ENCODE measurements at regions not wholly inside any gene's neighbourhood (a gene's known extent, or its start where the extent isn't known, plus 50 kb on each side); places are given as distances from the start of the nearest gene placed in this dataset.

DNA sequence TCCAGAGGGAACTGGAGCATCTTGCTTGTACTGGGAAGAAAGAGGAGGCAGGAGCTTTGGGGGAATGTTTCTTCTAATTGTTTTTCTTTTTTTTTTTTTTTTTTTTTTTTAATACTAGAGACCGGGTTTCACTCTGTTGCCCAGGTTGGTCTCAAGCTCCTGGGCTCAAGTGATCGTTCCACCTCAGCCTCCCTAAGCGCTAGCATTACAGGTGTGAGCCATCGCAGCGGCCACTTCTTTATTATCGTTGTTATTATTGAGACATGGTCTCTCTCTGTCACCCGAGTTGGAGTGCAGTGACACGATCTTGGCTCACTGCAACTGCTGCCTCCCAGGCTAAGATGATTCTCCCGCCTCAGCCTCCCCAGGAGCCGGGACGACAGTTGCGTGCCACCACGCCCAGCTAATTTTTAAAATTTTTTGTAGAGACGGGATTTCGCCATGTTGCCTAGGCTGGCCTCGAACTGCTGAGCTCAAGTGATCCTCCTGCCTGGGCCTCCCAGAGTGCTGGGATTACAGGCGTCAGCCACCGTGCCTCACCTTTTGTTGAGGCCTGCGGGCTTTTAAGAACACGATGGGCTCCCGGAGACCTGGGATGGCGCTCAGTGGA is 137.3 kb upstream of the GSE1 start:
- TF ChIP-seq EZH2 (IDR thresholded peaks at IDR 0.05; ENCODE audit: borderline replicate concordance) = no peak
- TF ChIP-seq, protein P1, sequence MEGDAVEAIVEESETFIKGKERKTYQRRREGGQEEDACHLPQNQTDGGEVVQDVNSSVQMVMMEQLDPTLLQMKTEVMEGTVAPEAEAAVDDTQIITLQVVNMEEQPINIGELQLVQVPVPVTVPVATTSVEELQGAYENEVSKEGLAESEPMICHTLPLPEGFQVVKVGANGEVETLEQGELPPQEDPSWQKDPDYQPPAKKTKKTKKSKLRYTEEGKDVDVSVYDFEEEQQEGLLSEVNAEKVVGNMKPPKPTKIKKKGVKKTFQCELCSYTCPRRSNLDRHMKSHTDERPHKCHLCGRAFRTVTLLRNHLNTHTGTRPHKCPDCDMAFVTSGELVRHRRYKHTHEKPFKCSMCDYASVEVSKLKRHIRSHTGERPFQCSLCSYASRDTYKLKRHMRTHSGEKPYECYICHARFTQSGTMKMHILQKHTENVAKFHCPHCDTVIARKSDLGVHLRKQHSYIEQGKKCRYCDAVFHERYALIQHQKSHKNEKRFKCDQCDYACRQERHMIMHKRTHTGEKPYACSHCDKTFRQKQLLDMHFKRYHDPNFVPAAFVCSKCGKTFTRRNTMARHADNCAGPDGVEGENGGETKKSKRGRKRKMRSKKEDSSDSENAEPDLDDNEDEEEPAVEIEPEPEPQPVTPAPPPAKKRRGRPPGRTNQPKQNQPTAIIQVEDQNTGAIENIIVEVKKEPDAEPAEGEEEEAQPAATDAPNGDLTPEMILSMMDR (IDR thresholded peaks at IDR 0.05; ENCODE audit: poor library complexity) = no peak
- no peak for TF ChIP-seq EZH2phosphoT487 (IDR thresholded peaks at IDR 0.05; ENCODE audit: low read depth, severe bottlenecking, unreplicated experiment)

Measured in hepatocyte (in vitro differentiated cells).